ENCODE measurements at regions not wholly inside any gene's neighbourhood (a gene's known extent, or its start where the extent isn't known, plus 50 kb on each side); places are given as distances from the start of the nearest gene placed in this dataset.

GRCh38 chr6:140541288-140541687 lies 1166.8 kb upstream of the CITED2 start:
- TF ChIP-seq CTCF (IDR thresholded peaks at IDR 0.05 in 4 of 5, conservative IDR thresholded peaks at IDR 0.05 in 1 of 5) (no peak), POLR2A (IDR thresholded peaks at IDR 0.05) (no peak)
